GM12873 (cell line): ENCODE measurements at regions not wholly inside any gene's neighbourhood (a gene's known extent, or its start where the extent isn't known, plus 50 kb on each side); places are given as distances from the start of the nearest gene placed in this dataset.

Experiments used
- TF ChIP-seq, protein P1 (sequence below): IDR thresholded peaks from 2 replicates; pipeline ENCODE4 v1.5.1; 2012; ENCODE audit warnings: low read depth, mild to moderate bottlenecking, moderate library complexity, low read length, control low read depth; ENCODE audit not compliant: insufficient read depth; ENCODE audit errors: missing control alignments

DNA sequence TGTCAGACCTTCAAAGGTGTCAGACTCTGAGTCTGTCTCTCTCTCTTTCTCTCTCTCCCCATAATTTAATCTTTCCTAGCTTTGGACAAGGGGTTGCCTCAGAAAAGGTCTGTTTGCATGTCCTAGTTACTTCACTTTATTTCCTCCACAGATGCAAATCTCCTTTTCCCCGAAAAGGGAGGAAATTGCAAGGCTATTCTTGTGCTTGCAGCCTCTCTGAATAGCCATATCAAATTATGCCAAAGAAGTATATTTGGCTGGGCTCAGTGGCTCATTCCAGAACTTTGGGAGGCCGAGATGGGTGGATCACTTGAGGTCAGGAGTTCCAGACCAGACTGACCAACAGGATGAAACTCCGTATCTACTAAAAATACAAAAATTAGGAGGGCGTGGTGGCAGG lies 145.6 kb upstream of the GATB start:
- TF ChIP-seq, protein P1, sequence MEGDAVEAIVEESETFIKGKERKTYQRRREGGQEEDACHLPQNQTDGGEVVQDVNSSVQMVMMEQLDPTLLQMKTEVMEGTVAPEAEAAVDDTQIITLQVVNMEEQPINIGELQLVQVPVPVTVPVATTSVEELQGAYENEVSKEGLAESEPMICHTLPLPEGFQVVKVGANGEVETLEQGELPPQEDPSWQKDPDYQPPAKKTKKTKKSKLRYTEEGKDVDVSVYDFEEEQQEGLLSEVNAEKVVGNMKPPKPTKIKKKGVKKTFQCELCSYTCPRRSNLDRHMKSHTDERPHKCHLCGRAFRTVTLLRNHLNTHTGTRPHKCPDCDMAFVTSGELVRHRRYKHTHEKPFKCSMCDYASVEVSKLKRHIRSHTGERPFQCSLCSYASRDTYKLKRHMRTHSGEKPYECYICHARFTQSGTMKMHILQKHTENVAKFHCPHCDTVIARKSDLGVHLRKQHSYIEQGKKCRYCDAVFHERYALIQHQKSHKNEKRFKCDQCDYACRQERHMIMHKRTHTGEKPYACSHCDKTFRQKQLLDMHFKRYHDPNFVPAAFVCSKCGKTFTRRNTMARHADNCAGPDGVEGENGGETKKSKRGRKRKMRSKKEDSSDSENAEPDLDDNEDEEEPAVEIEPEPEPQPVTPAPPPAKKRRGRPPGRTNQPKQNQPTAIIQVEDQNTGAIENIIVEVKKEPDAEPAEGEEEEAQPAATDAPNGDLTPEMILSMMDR: no peak

DNA sequence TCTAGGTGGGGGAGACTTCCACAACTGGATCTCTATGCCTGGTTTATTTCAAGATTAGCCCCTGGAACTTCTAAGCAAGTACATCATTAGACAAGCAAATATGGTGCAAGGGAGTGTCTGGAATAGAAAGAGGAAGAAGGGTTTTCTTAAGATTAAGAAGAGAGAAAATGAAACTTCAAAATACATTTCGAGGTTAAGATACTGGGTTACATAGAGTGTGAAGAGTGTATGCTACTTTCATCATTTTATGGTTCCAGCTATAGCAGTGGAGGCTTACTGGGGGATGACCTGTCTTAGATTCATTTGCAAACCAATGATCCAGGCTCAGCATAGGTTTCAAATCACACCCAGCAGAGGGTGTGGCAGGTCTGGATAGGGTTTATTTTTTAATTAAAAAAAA lies 144.4 kb upstream of the GATB start:
- TF ChIP-seq, protein P1: no peak

GRCh38 chr4:151901631-151902030 lies 140.8 kb upstream of the GATB start:
- TF ChIP-seq, protein P1: no peak

GRCh38 chr4:151896880-151897279 lies 136.1 kb upstream of the GATB start:
- TF ChIP-seq, protein P1: no peak

DNA sequence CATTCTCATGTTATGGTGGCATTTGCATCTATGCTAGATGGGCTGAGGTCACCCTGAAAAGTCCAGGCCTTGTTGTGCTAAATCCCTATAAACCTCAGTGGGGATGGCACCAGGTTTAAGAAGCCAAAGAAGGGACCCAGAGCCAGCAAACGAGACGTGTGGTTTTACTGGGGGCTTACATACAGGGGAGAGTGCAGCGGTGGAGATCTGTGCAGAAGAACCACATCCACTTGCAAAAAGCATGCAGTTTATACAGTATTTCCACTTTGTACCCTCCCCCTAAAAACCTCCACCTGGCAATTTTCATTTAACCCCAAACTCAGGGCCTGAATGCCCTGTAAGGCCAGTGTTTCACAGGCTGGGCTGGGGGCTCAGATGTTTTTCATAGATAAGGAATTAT lies 134.9 kb upstream of the GATB start:
- TF ChIP-seq, protein P1: no peak

DNA sequence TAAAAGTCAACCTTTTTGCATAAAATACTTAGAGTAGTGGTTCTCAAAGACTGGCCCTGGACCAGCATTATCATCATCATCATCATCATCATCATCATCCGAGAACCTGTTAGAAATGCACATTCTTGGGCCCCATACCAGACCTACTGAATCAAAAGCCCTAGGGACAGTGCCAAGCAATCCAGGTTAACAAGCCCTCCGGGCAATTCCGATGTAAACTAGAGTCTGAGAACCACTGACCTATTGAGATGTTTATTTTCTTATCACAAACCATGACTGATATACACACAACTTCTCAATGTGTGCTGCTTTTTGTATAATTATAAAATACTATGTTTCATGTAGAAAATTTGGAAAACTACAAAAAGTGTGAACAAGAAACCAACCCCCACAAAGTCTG lies 133.4 kb upstream of the GATB start:
- TF ChIP-seq, protein P1: no peak

GRCh38 chr4:151888367-151888866 lies 127.6 kb upstream of the GATB start:
- TF ChIP-seq, protein P1: no peak

DNA sequence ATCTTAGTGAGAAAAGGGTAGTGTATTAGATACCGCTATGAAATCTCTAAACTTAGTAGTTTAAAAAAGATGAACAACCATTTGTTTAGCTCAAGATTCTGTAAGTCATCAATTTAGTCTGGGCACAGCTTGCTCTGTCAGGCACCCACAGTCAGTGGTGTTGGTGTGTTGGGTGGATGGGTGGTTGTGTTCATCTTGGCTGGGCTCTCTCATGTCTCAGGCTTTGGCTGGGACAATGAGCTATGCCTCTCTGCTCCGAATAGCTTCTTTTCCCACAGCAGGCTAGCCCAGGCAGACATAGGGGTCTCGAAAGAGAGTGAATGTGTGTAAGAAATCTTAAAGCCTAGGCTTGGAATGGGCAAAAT lies 127.0 kb upstream of the GATB start:
- TF ChIP-seq, protein P1: no peak
